ENCODE measurements at regions not wholly inside any gene's neighbourhood (a gene's known extent, or its start where the extent isn't known, plus 50 kb on each side); places are given as distances from the start of the nearest gene placed in this dataset.

DNA sequence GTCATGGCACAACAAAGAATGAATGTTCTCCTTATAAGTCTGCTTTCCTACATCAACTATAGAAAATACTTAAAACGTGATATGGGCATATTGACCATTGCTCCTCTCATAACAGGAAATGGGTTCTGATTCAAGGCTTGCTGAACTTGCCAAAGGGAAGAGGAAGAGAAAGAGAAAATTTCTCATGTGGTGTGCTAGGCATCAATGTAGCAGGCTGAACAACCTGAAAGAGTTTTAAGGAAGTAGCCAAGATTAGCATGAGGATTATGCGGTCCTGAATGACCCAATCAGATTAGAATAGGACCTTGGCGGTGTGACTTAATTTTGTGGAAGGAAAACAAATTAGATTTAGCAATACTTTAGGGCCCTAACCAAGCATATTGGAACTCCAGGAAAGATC is 617.7 kb upstream of the CDH11 start:
- TF ChIP-seq, protein P1, sequence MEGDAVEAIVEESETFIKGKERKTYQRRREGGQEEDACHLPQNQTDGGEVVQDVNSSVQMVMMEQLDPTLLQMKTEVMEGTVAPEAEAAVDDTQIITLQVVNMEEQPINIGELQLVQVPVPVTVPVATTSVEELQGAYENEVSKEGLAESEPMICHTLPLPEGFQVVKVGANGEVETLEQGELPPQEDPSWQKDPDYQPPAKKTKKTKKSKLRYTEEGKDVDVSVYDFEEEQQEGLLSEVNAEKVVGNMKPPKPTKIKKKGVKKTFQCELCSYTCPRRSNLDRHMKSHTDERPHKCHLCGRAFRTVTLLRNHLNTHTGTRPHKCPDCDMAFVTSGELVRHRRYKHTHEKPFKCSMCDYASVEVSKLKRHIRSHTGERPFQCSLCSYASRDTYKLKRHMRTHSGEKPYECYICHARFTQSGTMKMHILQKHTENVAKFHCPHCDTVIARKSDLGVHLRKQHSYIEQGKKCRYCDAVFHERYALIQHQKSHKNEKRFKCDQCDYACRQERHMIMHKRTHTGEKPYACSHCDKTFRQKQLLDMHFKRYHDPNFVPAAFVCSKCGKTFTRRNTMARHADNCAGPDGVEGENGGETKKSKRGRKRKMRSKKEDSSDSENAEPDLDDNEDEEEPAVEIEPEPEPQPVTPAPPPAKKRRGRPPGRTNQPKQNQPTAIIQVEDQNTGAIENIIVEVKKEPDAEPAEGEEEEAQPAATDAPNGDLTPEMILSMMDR (IDR thresholded peaks at IDR 0.05): no peak
- TF ChIP-seq POLR2A (IDR thresholded peaks at IDR 0.05) (no peak), POLR2AphosphoS5 (IDR thresholded peaks at IDR 0.05; ENCODE audit: insufficient read depth in 1 of 2, low read depth in 1 of 2) (no peak)
